NK-92 treated with Interleukin-12 subunit alpha and Interleukin-12 subunit beta, amount 100 ng/mL, for 24 hours (cell line): ENCODE measurements at regions not wholly inside any gene's neighbourhood (a gene's known extent, or its start where the extent isn't known, plus 50 kb on each side); places are given as distances from the start of the nearest gene placed in this dataset.
"Not testable (repeated sequence)": the region's sequence is repeated elsewhere in the genome, so short reads cannot be mapped to it uniquely, and the experiment has no call there.

Experiments used
- DNase-seq: peaks from one replicate; lab custom pipeline; 2025; lab: John Stamatoyannopoulos, UW

DNA sequence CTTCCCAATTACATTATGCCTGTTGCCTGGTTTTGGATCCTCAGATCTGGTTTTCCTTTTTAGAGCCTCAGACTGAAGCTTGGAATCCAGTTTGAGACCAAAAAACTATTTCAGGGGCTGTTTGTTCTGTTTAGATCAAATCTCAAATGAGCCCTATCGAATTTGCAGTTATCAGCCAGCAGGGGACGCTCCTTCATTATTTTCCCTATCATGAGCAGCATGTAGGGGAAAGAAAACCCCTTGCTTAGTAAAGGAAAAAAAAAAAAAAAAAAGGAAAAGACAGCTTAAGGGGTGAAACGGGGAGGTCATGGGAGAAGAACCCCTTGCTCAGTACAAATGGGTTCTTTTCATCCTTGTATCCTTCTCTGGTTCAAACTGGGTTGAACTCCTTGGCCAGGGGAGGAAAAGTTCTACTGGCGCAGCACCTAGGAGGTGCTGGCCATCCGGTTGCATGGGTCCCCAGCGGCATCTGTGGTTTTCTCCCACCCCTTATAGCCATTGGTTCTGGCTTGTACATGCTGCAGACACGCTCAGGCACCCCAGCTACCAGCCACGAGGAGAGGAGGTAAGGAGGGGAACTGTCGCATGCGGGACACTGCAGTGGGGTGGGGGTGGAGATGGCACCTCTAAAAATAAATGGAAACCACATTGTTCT lies 1375.1 kb upstream of the ALCAM start:
- DNase-seq: no peak

GRCh38 chr3:103992469-103992868 lies 1374.2 kb upstream of the ALCAM start:
- DNase-seq: no peak

DNA sequence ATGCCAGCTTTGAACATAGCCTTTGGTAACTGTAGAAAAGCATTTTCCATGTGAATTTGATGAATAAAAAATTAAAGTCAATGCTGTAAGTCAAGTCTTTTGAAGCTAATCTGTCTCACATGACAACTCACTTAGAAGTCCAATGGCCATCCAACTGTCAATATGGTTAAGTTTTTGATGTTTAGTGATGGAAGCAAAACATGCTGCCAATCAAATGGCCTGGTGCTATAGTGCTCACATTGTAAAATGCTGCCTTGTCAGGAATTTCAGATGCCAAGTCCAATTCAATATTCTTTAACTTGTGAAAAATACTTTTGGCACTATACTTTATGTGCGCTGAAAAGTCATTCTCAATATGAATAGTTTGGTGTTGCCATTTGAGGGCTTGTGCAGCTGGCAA lies 1361.8 kb upstream of the ALCAM start:
- DNase-seq: no peak

DNA sequence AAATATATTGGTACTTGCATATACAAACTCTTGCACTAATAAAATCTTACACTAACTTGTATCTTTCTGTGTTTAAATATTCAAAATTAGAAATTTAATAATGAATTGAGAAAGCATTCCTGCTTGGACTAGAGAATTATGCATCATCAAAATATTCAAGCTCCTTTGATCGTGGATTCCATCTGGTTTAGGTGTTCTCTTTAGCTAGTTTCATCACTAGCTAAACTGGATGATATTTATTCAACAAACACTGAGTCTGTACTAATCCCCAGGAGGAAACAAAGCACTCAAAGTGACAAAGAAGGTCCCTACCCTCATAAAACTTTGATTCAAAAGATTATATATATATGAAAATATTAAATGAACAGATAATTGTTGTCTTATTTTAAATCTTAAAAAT lies 1360.9 kb upstream of the ALCAM start:
- no peak for DNase-seq

- DNase-seq: no peak
Measured at GRCh38 chr3:104018541-104018940, 1348.2 kb upstream of the ALCAM start.

- DNase-seq: no peak
Measured at GRCh38 chr3:104031598-104031997, 1335.1 kb upstream of the ALCAM start.

DNA sequence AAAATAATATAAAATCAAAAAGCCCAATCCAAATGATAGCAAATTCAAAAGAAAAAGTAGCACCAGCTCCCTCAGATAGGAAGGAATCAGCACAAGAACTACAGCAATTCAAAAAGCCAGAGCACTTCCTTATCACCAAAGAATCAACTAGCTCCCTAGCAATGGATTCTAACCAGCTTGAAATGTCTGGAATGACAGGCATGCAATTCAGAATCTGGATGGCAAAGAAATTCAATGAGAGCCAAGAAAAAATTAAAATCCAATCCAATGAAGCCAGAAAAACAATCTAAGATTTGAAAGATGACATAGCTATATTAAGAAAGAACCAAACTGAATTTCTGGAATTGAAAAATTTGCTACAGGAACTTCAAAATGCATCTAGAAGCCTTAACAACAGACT lies 1334.4 kb upstream of the ALCAM start:
- DNase-seq: no peak

- no peak for DNase-seq
Measured at GRCh38 chr3:104040896-104041295, 1325.8 kb upstream of the ALCAM start.

DNA sequence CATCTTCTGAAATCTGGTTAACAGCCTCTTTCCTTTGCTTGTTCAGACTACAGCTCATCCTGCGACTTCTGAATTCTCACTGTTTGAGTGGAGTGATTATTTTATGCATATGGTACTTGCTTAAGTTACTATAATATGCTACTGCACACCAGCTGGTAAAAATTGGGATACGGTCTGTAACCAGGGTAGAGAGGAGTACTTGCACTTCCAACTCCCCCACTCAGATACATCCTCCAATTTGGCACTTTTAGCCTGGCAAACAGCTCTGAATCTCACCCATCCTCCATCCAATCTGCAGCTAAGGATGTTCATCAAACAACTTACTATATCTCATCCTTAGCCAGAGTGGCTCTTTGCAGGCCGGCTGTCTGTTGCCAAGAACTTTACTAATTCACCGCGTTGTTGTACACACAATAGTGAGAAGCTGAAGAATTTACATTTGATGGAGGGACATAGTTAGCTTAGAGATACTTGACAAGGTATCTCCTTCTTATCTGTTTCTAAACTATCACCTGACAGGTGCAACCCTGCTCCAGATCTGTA lies 1323.6 kb upstream of the ALCAM start:
- DNase-seq: not testable (repeated sequence)

GRCh38 chr3:104044002-104044401 lies 1322.7 kb upstream of the ALCAM start:
- DNase-seq: no peak

- no peak for DNase-seq
Measured at GRCh38 chr3:104066658-104067057, 1300.1 kb upstream of the ALCAM start.

GRCh38 chr3:104069114-104069513 lies 1297.6 kb upstream of the ALCAM start:
- DNase-seq: no peak

DNA sequence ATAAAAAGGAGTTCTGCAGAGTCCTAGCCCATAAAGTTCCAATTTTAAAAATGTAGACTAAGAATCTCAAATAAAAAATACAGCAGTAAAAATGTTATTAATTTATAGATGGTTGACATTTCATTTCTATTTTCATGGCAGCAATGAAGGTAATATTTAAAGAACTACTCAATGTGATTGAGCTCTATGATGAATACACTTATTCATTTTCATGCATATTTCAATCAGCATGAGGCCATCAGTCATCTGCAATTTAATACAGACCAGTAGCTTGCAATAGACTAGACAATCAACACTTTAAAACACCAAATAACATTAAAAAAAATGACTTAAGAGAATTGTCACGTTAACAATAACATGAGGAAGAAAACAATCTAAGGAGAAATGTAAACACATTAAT lies 1295.8 kb upstream of the ALCAM start:
- DNase-seq: no peak

GRCh38 chr3:104080088-104080626 lies 1286.6 kb upstream of the ALCAM start:
- no peak for DNase-seq

- no peak for DNase-seq
Measured at GRCh38 chr3:104088738-104089137, 1278.0 kb upstream of the ALCAM start.

DNA sequence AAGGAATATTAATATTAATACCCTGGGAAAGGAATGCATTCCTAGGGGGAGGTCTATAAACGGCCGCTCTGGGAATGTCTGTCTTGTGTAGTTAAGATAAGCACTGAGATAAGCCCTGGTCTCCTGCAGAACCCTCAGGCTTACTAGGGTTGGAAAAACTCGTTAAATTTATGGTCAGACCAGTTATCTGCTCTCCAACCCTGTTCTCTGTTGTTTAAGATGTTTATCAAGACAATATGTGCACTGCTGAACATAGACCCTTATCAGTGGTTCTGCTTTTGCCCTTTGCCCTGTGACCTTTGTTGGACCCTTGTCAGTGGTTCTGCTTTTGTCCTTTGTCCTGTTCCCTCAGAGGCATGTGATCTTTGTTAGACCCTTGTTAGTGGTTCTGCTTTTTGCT lies 1276.7 kb upstream of the ALCAM start:
- not testable (repeated sequence) for DNase-seq

DNA sequence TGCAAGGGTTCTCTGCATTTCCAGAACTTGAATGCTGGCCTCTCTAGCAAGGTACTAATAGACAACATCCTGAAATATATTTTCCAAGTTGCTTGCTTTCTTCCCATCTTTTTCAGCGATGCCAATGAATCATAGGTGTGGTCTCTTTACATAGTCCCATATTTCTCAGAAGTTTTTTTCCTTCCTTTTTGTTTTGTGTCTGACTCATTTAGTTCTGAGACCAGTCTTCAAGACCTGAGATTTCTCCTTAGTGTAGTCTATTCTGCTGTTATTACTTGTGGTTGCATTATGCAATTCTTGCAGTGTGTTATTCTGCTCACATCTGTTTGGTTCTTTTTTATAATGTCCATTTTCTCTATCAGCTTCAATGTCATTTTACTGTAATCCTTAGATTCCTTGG lies 1265.0 kb upstream of the ALCAM start:
- no peak for DNase-seq

DNA sequence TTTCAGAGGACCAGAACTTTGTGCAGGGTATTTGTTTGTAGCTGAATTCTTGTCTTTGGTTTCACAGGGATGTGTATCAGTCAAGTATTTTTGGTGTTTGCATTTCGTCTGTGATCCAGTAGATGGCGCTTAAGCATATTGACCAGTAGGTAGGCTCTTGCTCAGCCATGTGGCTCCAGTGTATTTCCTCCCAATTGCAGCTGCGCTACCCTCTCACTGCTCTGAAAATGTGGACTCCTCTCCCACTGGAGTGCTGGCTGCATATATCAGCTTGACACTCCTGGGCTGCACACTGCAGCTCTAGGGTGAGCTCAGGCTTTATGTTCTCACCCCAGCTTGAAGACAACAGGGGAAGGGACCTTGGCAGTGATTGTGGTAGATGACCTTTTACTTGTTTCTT lies 1264.3 kb upstream of the ALCAM start:
- DNase-seq: no peak

- DNase-seq: no peak
Measured at GRCh38 chr3:104106276-104106675, 1260.4 kb upstream of the ALCAM start.

- no peak for DNase-seq
Measured at GRCh38 chr3:104108522-104108921, 1258.2 kb upstream of the ALCAM start.

- DNase-seq: no peak
Measured at GRCh38 chr3:104126463-104126862, 1240.2 kb upstream of the ALCAM start.

- DNase-seq: no peak
Measured at GRCh38 chr3:104126864-104127553, 1239.7 kb upstream of the ALCAM start.

- DNase-seq: no peak
Measured at GRCh38 chr3:104127830-104128229, 1238.9 kb upstream of the ALCAM start.
